ENCODE measurements at regions not wholly inside any gene's neighbourhood (a gene's known extent, or its start where the extent isn't known, plus 50 kb on each side); places are given as distances from the start of the nearest gene placed in this dataset.

- TF ChIP-seq CTCF (IDR thresholded peaks at IDR 0.05) (no peak), POLR2A (IDR thresholded peaks at IDR 0.05) (no peak)
These were observed 163.4 kb downstream of the ICE1 start for GRCh38 chr5:5585751-5586341.

All from thyroid gland (tissue), 4 donors.